ENCODE measurements at regions not wholly inside any gene's neighbourhood (a gene's known extent, or its start where the extent isn't known, plus 50 kb on each side); places are given as distances from the start of the nearest gene placed in this dataset.

- TF ChIP-seq, protein P1, sequence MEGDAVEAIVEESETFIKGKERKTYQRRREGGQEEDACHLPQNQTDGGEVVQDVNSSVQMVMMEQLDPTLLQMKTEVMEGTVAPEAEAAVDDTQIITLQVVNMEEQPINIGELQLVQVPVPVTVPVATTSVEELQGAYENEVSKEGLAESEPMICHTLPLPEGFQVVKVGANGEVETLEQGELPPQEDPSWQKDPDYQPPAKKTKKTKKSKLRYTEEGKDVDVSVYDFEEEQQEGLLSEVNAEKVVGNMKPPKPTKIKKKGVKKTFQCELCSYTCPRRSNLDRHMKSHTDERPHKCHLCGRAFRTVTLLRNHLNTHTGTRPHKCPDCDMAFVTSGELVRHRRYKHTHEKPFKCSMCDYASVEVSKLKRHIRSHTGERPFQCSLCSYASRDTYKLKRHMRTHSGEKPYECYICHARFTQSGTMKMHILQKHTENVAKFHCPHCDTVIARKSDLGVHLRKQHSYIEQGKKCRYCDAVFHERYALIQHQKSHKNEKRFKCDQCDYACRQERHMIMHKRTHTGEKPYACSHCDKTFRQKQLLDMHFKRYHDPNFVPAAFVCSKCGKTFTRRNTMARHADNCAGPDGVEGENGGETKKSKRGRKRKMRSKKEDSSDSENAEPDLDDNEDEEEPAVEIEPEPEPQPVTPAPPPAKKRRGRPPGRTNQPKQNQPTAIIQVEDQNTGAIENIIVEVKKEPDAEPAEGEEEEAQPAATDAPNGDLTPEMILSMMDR (IDR thresholded peaks at IDR 0.05): no peak
- no peak for TF ChIP-seq POLR2A (IDR thresholded peaks at IDR 0.05)
Observed at GRCh38 chr11:37280200-37280599, 682.2 kb upstream of the RAG2 start.

All from ovary (tissue), 3 donors.